NOMO-1 (cell line): ENCODE measurements at regions not wholly inside any gene's neighbourhood (a gene's known extent, or its start where the extent isn't known, plus 50 kb on each side); places are given as distances from the start of the nearest gene placed in this dataset.
A peak's percentile ranks its signal among the peaks of the same experiment; 100 is the strongest.
"Not testable (repeated sequence)": the region's sequence is repeated elsewhere in the genome, so short reads cannot be mapped to it uniquely, and the experiment has no call there.

Experiments
- DNase-seq, 2 experiments: peaks; one replicate each; lab custom pipeline; 2025; ENCODE audit not compliant: unreplicated experiment in 2 of 2; lab: John Stamatoyannopoulos, UW

- no peak for DNase-seq
Observed at GRCh38 chr4:152200511-152201333, 335.2 kb downstream of the FBXW7 start.

DNA sequence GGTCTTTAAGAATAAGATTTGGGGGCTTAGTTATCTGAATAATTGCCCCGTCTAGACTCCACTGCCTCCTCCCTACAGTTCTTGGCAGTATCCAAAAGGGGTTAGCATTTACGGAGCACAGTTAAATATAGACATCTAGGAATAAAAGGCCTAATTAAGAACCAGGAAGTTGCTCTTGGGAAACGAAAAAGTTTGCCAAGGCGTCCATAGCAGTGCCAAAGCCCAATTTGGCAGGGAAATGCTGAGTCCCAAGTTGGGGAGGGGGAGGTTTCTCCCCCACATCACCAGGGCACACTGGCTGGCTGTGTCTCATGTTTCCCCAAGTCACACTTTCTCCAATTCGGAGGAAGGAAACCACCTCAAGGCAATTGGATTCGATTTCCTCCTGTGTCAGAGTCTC, 338.7 kb downstream of the FBXW7 start:
- DNase-seq = no peak

GRCh38 chr4:152195888-152196287, 340.0 kb downstream of the FBXW7 start:
- DNase-seq = no peak

GRCh38 chr4:152193059-152193458, 342.8 kb downstream of the FBXW7 start:
- DNase-seq = no peak

- no peak for DNase-seq
Observed at GRCh38 chr4:152190907-152191306, 345.0 kb downstream of the FBXW7 start.

DNA sequence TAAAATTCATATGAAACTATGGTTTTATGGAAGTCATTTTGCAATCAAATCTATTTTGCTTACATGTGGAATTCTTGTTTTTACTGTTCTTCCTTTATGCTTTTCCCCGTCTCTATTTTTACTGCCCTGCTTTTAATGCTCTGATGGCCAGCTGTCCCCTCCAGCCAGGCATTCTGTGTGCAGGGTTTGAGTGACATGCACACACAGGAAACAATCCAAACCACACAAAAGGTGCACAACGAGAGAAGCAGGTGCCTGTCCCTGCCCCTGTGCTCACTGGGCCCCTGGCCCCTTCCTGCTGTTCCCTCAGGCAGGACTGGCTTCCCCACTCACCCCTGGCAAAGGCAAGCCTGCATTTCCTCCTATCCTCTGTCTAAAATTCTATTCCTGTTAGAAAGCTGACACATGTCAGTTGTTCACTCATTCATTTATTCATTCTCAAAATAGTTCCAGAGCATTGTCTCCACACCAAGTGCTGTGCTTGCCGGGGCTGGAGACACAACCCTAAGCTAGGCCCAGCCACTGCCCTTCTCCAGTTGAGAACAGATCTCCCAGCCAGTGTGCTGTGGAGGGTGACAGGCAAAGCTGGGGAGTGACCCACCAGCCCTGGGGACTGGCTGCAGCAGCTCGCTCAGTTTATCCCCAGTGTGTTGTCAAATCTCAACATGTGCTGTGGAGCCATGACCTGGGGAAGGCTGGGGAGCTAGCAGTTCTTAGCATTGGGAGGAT, 346.3 kb downstream of the FBXW7 start:
- DNase-seq = no peak

- no peak for DNase-seq
Observed at GRCh38 chr4:152188801-152189200, 347.1 kb downstream of the FBXW7 start.

- DNase-seq = no peak
Observed at GRCh38 chr4:152187693-152188092, 348.2 kb downstream of the FBXW7 start.

DNA sequence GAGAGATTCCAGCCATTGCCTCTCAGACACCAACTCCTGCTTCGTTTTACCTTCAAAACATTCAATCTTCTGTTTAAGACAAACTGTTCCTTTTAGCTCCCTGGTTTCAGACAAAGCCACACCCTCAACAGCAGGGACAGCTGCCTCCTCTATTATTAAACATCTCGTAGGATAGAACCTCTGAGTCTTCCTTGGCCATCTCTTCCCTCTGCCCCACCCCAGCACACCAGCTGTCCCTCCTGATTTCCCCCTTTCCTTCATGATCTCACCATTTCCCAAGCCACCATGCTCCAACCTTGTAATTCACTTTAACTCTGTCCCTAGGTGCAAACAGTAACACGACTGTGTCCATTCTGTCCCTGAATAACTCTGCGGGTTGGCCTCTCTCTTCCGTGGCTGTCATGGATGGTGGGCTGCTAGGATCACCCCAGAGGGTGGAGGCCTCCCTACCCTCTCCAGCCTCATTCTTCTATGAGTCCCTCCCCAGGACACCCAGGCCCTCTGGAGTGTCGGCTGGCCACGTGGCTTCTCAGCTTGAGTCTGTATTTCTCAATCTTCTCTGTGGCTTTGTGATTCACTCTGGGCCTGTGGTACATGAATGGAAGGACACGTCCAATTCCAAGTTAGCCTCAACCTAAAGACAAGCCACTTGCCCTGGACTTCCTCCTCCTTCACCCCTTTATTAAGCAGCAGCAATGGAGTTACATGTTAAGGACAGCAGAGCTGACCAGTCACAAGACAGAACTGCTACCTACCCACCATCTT, 349.9 kb downstream of the FBXW7 start:
- DNase-seq = peak; percentile 38 to 74

DNA sequence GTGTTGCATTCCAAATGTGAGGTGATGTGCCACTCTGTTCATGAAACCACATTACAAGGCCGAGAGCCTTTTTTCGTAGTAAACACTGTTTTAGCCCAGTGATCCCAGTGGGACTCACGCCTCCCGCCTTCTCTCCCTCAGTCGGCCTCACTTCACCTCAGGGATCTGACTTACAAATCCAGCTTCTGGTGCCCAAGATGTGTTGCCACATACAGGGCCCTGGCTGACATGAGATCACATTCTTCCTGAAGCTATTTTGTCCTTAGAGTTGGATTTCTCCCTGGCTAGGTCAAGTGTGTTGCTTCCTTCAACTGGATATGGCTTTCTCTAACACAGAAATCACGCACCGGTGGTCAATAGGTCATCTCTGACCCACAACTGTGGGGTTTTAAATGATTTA, 354.7 kb downstream of the FBXW7 start:
- DNase-seq = no peak

DNA sequence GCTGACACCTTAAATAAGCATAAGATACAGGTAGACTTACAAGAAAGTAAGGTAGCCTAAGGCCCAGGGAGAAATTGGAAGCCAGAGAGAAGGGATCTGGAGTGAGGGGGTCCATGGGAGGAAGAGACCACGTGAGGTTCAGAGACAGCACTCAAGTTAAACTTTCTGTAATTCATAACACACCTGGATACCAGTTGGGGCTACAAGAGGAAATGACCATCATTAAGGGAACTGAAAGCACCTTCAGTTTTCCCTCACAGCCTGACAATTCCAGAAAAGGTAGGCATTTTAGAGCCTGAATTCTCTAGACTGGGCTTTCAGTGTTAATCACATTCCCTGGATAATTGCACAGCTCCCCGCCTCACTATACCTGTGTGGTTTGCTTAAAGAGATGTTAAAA, 355.5 kb downstream of the FBXW7 start:
- no peak for DNase-seq

GRCh38 chr4:152177538-152177937, 358.4 kb downstream of the FBXW7 start:
- DNase-seq = not testable (repeated sequence)

GRCh38 chr4:152176627-152177214, 359.2 kb downstream of the FBXW7 start:
- DNase-seq = no peak

DNA sequence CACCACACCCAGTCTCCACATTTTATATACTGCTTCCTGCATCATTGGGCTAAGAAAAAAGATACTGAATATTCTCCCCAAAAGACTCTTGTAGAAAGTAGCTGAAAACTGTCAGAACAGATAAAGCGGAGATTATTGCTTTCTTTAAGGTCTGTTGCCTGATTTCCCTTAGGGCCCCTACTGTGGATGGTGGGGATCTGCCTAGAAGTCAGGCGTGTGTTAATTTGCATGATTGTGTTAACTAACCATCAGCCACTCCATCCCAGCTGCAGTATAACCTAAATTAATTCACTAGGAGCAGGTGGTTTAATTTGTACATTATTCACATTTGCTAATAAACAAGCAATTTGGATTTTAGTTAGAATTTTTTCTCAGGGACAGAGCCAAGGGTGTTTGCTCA, 360.3 kb downstream of the FBXW7 start:
- no peak for DNase-seq

- DNase-seq = no peak
Observed at GRCh38 chr4:152172146-152172545, 363.7 kb downstream of the FBXW7 start.

DNA sequence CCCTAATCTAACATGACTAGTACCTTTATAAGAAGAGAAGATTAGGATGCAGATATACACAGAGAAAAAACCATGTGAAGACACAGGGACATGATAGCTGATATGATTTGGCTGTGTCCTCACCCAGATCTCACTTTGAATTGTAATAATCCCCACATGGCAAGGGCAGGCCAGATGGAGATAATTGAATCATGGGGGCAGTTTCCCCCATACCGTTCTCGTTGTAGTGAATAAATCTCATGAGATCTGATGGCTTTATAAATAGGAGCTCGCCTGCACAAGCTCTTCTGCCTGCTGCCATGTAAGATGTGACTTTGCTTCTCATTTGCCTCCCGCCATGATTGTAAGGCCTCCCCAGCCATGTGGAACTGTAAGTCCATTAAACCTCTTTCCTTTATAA, 364.3 kb downstream of the FBXW7 start:
- no peak for DNase-seq

DNA sequence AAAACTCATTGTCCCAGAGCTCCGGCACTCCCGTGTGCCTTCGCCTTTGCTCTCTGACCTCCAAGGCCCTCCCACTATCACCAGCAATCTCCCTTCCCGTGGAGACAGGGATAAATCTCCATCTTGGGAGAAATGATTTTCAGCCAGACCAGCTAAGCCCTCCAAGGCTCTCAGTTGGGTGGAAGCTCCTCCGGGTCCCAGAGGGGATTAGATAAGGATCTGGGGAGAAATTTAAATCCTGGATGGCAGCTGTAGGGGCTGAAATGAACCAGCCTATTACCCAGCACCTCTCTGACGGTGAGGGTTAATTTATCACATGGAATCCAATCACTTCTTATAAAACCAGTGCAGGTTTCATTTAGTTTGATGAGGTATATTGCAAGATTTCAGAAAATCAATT, 366.2 kb downstream of the FBXW7 start:
- no peak for DNase-seq

- DNase-seq = no peak
Observed at GRCh38 chr4:152168987-152169616, 366.8 kb downstream of the FBXW7 start.

GRCh38 chr4:152166567-152166966, 369.3 kb downstream of the FBXW7 start:
- peak in 1 of 2 experiments; percentile 36 for DNase-seq

DNA sequence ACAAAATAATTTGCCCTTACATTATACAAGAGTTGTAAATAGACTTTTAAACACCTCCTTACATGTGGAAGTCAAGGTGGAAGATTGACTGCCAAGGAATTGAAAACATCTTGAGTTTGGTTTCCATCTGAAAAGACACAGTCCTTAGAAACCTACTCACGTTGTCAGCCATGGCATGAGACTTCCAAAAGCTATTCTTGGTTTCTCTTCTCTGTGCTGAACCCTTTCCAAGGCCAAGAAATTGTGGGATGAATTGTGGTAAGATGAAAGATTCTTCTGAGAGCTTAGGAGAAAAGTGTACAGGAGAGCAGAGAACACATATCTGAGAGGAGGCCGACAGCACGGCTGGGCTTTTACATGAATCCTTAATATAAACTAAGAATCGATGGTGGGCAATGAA, 370.0 kb downstream of the FBXW7 start:
- DNase-seq = no peak

DNA sequence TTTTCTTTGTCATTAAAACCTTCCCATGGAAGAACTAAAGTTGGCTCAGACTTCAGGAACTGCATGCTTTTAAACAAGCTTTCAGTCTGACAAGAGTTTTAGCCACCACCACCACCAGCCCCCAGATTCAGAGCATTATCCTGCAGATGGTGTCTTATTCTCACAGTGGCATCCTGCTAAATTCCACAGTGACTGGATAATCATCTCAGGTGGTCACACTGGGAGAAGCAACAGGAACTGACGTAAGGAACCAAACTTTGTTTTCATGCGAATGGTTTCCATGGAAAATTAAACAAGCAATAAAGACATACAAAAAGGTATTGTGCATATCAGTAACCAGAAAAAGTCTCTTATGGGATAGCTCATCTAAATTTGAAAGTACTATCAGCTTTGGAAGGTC, 370.7 kb downstream of the FBXW7 start:
- no peak for DNase-seq
